ENCODE measurements at regions not wholly inside any gene's neighbourhood (a gene's known extent, or its start where the extent isn't known, plus 50 kb on each side); places are given as distances from the start of the nearest gene placed in this dataset.

GRCh38 chr4:115871596-115871995 lies 758.2 kb upstream of the NDST4 start:
- DNase-seq (ENCODE audit: low read depth in 2 of 2), result no peak

GRCh38 chr4:115866364-115866896 lies 753.0 kb upstream of the NDST4 start:
- DNase-seq (ENCODE audit: low read depth in 2 of 2), result no peak
- no peak overlapping the region for H3K4me3 ChIP-seq (replicated peaks in 1 of 2; ENCODE audit: low read depth in 2 of 2, low read length in 2 of 2)
- no peak for TF ChIP-seq CTCF (IDR thresholded peaks at IDR 0.05; ENCODE audit: low read depth, low read length)

More at GRCh38 chr4:115871596-115871995, 758.2 kb upstream of the NDST4 start:
- no peak overlapping the region for H3K4me3 ChIP-seq (replicated peaks in 1 of 2; ENCODE audit: low read depth in 2 of 2, low read length in 2 of 2)
- no peak for TF ChIP-seq CTCF (IDR thresholded peaks at IDR 0.05; ENCODE audit: low read depth, low read length)

GRCh38 chr4:115865736-115866135 lies 752.3 kb upstream of the NDST4 start:
- no peak for DNase-seq (ENCODE audit: low read depth in 2 of 2)
- TF ChIP-seq CTCF (IDR thresholded peaks at IDR 0.05; ENCODE audit: low read depth, low read length), result no peak

GRCh38 chr4:115852767-115853091 lies 739.3 kb upstream of the NDST4 start:
- DNase-seq (ENCODE audit: low read depth in 2 of 2), result no peak
- no peak overlapping the region for H3K4me3 ChIP-seq (replicated peaks in 1 of 2; ENCODE audit: low read depth in 2 of 2, low read length in 2 of 2)
- no peak for TF ChIP-seq CTCF (IDR thresholded peaks at IDR 0.05; ENCODE audit: low read depth, low read length)

More at GRCh38 chr4:115865736-115866135, 752.3 kb upstream of the NDST4 start:
- no peak overlapping the region for H3K4me3 ChIP-seq (replicated peaks in 1 of 2; ENCODE audit: low read depth in 2 of 2, low read length in 2 of 2)

GRCh38 chr4:115851918-115852766 lies 738.7 kb upstream of the NDST4 start:
- DNase-seq (ENCODE audit: low read depth in 2 of 2), result peak; percentile 8 to 16
- no peak overlapping the region for H3K4me3 ChIP-seq (replicated peaks in 1 of 2; ENCODE audit: low read depth in 2 of 2, low read length in 2 of 2)
- TF ChIP-seq CTCF (IDR thresholded peaks at IDR 0.05; ENCODE audit: low read depth, low read length), result no peak

- H3K4me3 ChIP-seq (replicated peaks in 1 of 2; ENCODE audit: low read depth in 2 of 2, low read length in 2 of 2), result no peak overlapping the region
- TF ChIP-seq CTCF (IDR thresholded peaks at IDR 0.05; ENCODE audit: low read depth, low read length), result no peak
- DNase-seq (ENCODE audit: low read depth in 2 of 2), result no peak
Measured at GRCh38 chr4:115850799-115851509, 737.5 kb upstream of the NDST4 start.
